Renal cortex interstitium (tissue), 11 donors: ENCODE measurements at regions not wholly inside any gene's neighbourhood (a gene's known extent, or its start where the extent isn't known, plus 50 kb on each side); places are given as distances from the start of the nearest gene placed in this dataset.

Experiments
- DNase-seq, 11 donors: peaks; one replicate each; pipeline ENCODE4 v3.0.0-alpha.2; 2013; ENCODE audit warnings: low read depth in 9 of 11, low spot score in 4 of 11; ENCODE audit errors: extremely low read depth in 1 of 11

GRCh38 chr16:49910541-49911071 lies 54.7 kb upstream of the ZNF423 start:
- DNase-seq: peak in 5 of 11 donors; percentile 22 to 39 (median 31)

GRCh38 chr16:49911430-49911829 lies 55.5 kb upstream of the ZNF423 start:
- DNase-seq: no peak

GRCh38 chr16:49912721-49913120 lies 56.8 kb upstream of the ZNF423 start:
- DNase-seq: no peak

GRCh38 chr16:49913720-49914119 lies 57.8 kb upstream of the ZNF423 start:
- no peak for DNase-seq

- no peak for DNase-seq
Observed at GRCh38 chr16:49914657-49915056, 58.7 kb upstream of the ZNF423 start.

GRCh38 chr16:49918257-49918656 lies 62.3 kb upstream of the ZNF423 start:
- no peak for DNase-seq

- DNase-seq: no peak
Observed at GRCh38 chr16:49919327-49919726, 63.4 kb upstream of the ZNF423 start.

GRCh38 chr16:49920397-49920796 lies 64.5 kb upstream of the ZNF423 start:
- DNase-seq: no peak

GRCh38 chr16:49921106-49921505 lies 65.2 kb upstream of the ZNF423 start:
- DNase-seq: no peak

- peak in 10 of 11 donors; percentile 57 to 78 (median 66) for DNase-seq
Observed at GRCh38 chr16:49921791-49922456, 66.0 kb upstream of the ZNF423 start.

GRCh38 chr16:49923411-49923810 lies 67.5 kb upstream of the ZNF423 start:
- no peak for DNase-seq

GRCh38 chr16:49924078-49924477 lies 68.2 kb upstream of the ZNF423 start:
- no peak for DNase-seq

- DNase-seq: no peak
Observed at GRCh38 chr16:49926941-49927340, 71.0 kb upstream of the ZNF423 start.

- DNase-seq: no peak
Observed at GRCh38 chr16:49928176-49929041, 72.5 kb upstream of the ZNF423 start.

GRCh38 chr16:49929626-49930025 lies 73.7 kb upstream of the ZNF423 start:
- DNase-seq: no peak

- no peak for DNase-seq
Observed at GRCh38 chr16:49930841-49931240, 74.9 kb upstream of the ZNF423 start.

GRCh38 chr16:49931266-49931665 lies 75.4 kb upstream of the ZNF423 start:
- DNase-seq: no peak

GRCh38 chr16:49931916-49932315 lies 76.0 kb upstream of the ZNF423 start:
- DNase-seq: no peak

GRCh38 chr16:49932434-49932833 lies 76.5 kb upstream of the ZNF423 start:
- no peak for DNase-seq

- DNase-seq: peak in 3 of 11 donors; percentile 24 to 39 (median 25)
Observed at GRCh38 chr16:49932946-49933345, 77.0 kb upstream of the ZNF423 start.
